MM.1S (cell line): ENCODE measurements at regions not wholly inside any gene's neighbourhood (a gene's known extent, or its start where the extent isn't known, plus 50 kb on each side); places are given as distances from the start of the nearest gene placed in this dataset.

Experiments
- CTCF ChIP-seq: fragments of 300-600 bp; sonication (generic); IDR thresholded peaks from 2 replicates; pipeline ENCODE4 v1.5.1; 2016; ENCODE audit warnings: antibody characterized with exemption, low read length, mixed read lengths
- EZH2 ChIP-seq: fragments of 300-600 bp; sonication (generic); optimal IDR thresholded peaks from 2 replicates; pipeline ENCODE3; 2017; ENCODE audit warnings: low read depth, mild to moderate bottlenecking, antibody characterized with exemption, low read length, mixed read lengths
- EZH2phosphoT487 ChIP-seq: fragments of 300-600 bp; sonication (generic); IDR thresholded peaks from 2 replicates; pipeline ENCODE4 v1.6.1; 2018; ENCODE audit warnings: antibody characterized with exemption, low read length

- TF ChIP-seq CTCF (no peak), EZH2 (no peak), EZH2phosphoT487 (no peak)
Measured at GRCh38 chr10:76778914-76779795, 858.5 kb downstream of the KCNMA1 start.
